Fibroblast of lung (primary cell): ENCODE measurements at regions not wholly inside any gene's neighbourhood (a gene's known extent, or its start where the extent isn't known, plus 50 kb on each side); places are given as distances from the start of the nearest gene placed in this dataset.

Source experiments
- DNase-seq, 2 donors: peaks; one replicate each; pipeline versions ENCODE4 v3.0.0 to v3.0.0-alpha.2; 2010; ENCODE audit warnings: low read depth in 2 of 2
- H2AFZ ChIP-seq: 2 replicates; pipeline ENCODE4 v1.5.1; 2012; ENCODE audit warnings: low read length, control low read depth, inconsistent platforms
- H3K27ac ChIP-seq: 2 replicates; pipeline ENCODE4 v1.5.1; 2011; ENCODE audit warnings: low read length, control low read depth; ENCODE audit not compliant: insufficient read depth
- H3K27me3 ChIP-seq: 2 replicates; pipeline ENCODE4 v1.5.1; 2011; ENCODE audit warnings: mild to moderate bottlenecking, low read length; ENCODE audit not compliant: control insufficient read depth, insufficient read depth
- H3K36me3 ChIP-seq: 2 replicates; pipeline ENCODE4 v1.5.1; 2011; ENCODE audit warnings: low read length; ENCODE audit not compliant: control insufficient read depth, insufficient read depth
- H3K4me1 ChIP-seq: 2 replicates; pipeline ENCODE4 v1.5.1; 2011; ENCODE audit warnings: low read length; ENCODE audit not compliant: control insufficient read depth, insufficient read depth; ENCODE audit errors: extremely low read depth
- H3K4me2 ChIP-seq: 2 replicates; pipeline ENCODE4 v1.5.1; 2011; ENCODE audit warnings: low read length, control low read depth; ENCODE audit not compliant: insufficient read depth; ENCODE audit errors: extremely low read depth
- H3K4me3 ChIP-seq, 4 experiments: fragments of 200-600 bp in 1 of 4; sonication (generic) in 1 of 4; replicated peaks in 1 of 4; 2 replicates each; pipeline ENCODE4 v1.5.1; 2011 to 2016; ENCODE audit warnings: low read length in 4 of 4, low read depth in 3 of 4, mild to moderate bottlenecking in 3 of 4, control low read depth in 2 of 4, inconsistent platforms in 1 of 4, mixed read lengths in 1 of 4; ENCODE audit not compliant: insufficient read depth in 1 of 4; ENCODE audit errors: control extremely low read depth in 1 of 4
- H3K79me2 ChIP-seq: 2 replicates; pipeline ENCODE4 v1.5.1; 2012; ENCODE audit warnings: mild to moderate bottlenecking, low read length, inconsistent platforms; ENCODE audit not compliant: control insufficient read depth, insufficient read depth
- H3K9ac ChIP-seq: 2 replicates; pipeline ENCODE4 v1.5.1; 2011; ENCODE audit warnings: mild to moderate bottlenecking, low read length, control low read depth; ENCODE audit not compliant: insufficient read depth
- H3K9me3 ChIP-seq: 2 replicates; pipeline ENCODE4 v1.5.1; 2012; ENCODE audit warnings: low read depth, low read length; ENCODE audit not compliant: control insufficient read depth, insufficient read depth
- H4K20me1 ChIP-seq: 2 replicates; pipeline ENCODE4 v1.5.1; 2011; ENCODE audit warnings: low read length; ENCODE audit not compliant: control insufficient read depth, insufficient read depth; ENCODE audit errors: extremely low read depth
- EZH2 ChIP-seq: IDR thresholded peaks from 2 replicates; pipeline ENCODE4 v1.5.1; 2012; ENCODE audit warnings: low read length, control low read depth, mild to moderate bottlenecking; ENCODE audit errors: missing control alignments
- TF ChIP-seq, protein P1 (sequence below), 2 donors: IDR thresholded peaks in 1 of 2; conservative IDR thresholded peaks in 1 of 2; 1 replicate in 1 of 2; 2 replicates in 1 of 2; pipeline ENCODE4 v1.5.1; 2011 to 2012; ENCODE audit warnings: low read length in 2 of 2, control low read depth in 1 of 2, inconsistent platforms in 1 of 2, low read depth in 1 of 2, mild to moderate bottlenecking in 1 of 2

DNA sequence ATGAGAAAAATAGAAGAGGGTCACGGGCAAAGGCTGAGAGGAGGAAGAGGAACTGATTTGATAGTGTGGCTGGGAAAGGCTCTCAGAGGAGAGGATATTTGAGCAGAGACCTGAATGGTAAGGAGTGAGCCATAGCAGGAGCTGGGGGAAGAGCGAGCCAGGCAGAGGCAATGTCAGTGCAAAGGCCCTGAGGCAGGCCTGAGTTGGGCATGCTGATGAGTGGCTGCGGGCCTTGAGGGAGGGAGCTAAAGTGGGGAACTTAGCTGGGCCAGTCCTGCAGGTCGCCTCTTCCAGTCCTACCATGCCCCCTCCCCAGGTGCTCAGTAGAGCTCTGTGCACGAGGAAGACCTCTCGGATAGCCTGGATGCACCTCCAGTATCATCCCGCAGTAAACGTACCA, 55.4 kb upstream of the FGFR2 start:
- Histone ChIP-seq H3K27ac (no peak overlapping the region), H2AFZ (no peak overlapping the region), H4K20me1 (no peaks in the 10 kb centered on the region), H3K4me2 (no peak overlapping the region), H3K9ac (no peak overlapping the region), H3K27me3 (no peaks in the 10 kb centered on the region), H3K9me3 (no peaks in the 10 kb centered on the region), H3K4me1 (no peaks in the 10 kb centered on the region), H3K4me3 (no peak overlapping the region), H3K36me3 (no peaks in the 10 kb centered on the region), H3K79me2 (no peaks in the 10 kb centered on the region)
- TF ChIP-seq EZH2: no peak
- TF ChIP-seq, protein P1, sequence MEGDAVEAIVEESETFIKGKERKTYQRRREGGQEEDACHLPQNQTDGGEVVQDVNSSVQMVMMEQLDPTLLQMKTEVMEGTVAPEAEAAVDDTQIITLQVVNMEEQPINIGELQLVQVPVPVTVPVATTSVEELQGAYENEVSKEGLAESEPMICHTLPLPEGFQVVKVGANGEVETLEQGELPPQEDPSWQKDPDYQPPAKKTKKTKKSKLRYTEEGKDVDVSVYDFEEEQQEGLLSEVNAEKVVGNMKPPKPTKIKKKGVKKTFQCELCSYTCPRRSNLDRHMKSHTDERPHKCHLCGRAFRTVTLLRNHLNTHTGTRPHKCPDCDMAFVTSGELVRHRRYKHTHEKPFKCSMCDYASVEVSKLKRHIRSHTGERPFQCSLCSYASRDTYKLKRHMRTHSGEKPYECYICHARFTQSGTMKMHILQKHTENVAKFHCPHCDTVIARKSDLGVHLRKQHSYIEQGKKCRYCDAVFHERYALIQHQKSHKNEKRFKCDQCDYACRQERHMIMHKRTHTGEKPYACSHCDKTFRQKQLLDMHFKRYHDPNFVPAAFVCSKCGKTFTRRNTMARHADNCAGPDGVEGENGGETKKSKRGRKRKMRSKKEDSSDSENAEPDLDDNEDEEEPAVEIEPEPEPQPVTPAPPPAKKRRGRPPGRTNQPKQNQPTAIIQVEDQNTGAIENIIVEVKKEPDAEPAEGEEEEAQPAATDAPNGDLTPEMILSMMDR (conservative IDR thresholded peaks at IDR 0.05 in 1 of 2, IDR thresholded peaks at IDR 0.05 in 1 of 2; ENCODE audit: low read depth in 1 of 2, low read length in 2 of 2): no peak
- no peak for DNase-seq

DNA sequence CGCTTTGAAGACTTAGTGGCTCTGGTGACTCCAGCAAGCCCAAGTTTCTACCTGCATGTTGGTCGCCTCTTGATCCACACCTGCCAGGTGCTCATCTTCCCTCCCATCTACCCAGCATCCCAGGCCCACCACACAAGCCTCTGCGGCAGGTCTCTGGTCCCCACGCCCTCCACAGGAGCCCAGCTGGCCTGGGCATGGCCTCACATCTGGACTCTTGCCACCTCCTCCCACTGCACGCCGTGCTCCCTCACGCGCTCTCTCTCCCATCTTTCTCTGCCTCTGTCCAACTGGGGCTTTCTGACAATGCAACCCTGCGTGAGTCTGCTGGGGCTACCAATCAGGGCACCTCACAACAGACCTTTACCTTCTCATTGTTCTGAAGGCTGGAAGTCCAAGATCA, 50.2 kb upstream of the FGFR2 start:
- Histone ChIP-seq H3K79me2 (no peaks in the 10 kb centered on the region), H3K4me2 (no peak overlapping the region), H2AFZ (no peak overlapping the region), H3K4me1 (no peaks in the 10 kb centered on the region), H3K9me3 (no peaks in the 10 kb centered on the region), H3K36me3 (no peaks in the 10 kb centered on the region), H3K27me3 (no peaks in the 10 kb centered on the region), H3K27ac (no peak overlapping the region), H3K4me3 (no peak overlapping the region), H3K9ac (no peak overlapping the region), H4K20me1 (no peaks in the 10 kb centered on the region)
- DNase-seq: no peak
- TF ChIP-seq EZH2: no peak
- TF ChIP-seq, protein P1 (conservative IDR thresholded peaks at IDR 0.05 in 1 of 2, IDR thresholded peaks at IDR 0.05 in 1 of 2; ENCODE audit: low read depth in 1 of 2, low read length in 2 of 2): no peak

DNA sequence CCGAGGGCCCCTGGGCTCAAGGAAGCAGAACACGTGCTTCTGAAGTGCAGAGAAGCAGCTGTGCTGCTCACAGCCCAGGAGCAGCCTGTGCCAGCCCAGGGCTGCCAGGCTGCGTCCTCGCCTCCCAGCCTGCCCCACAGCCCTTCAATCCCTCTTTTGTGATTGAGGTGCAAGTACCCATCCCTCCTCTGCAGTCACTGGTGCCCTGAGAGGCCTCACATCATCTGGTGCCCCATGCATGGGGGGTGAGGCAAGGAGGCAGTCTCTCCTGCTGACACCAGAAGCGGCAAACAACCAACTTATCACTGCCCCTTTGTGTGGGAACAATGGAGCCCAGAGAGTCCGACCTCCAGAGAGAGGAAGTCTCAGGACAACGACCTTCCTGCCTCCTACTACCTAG, 49.8 kb upstream of the FGFR2 start:
- Histone ChIP-seq H3K9ac (no peak overlapping the region), H3K4me1 (no peaks in the 10 kb centered on the region), H3K9me3 (no peaks in the 10 kb centered on the region), H3K27me3 (no peaks in the 10 kb centered on the region), H3K79me2 (no peaks in the 10 kb centered on the region), H3K36me3 (no peaks in the 10 kb centered on the region), H2AFZ (no peak overlapping the region), H3K4me2 (no peak overlapping the region), H4K20me1 (no peaks in the 10 kb centered on the region), H3K4me3 (no peak overlapping the region), H3K27ac (no peak overlapping the region)
- TF ChIP-seq EZH2: no peak
- TF ChIP-seq, protein P1 (conservative IDR thresholded peaks at IDR 0.05 in 1 of 2, IDR thresholded peaks at IDR 0.05 in 1 of 2; ENCODE audit: low read depth in 1 of 2, low read length in 2 of 2): no peak
- DNase-seq: no peak
